ENCODE measurements at regions not wholly inside any gene's neighbourhood (a gene's known extent, or its start where the extent isn't known, plus 50 kb on each side); places are given as distances from the start of the nearest gene placed in this dataset.
"Not testable (repeated sequence)": the region's sequence is repeated elsewhere in the genome, so short reads cannot be mapped to it uniquely, and the experiment has no call there.

GRCh38 chr17:63019138-63019873 lies 53.3 kb downstream of the TANC2 start:
- no peak for DNase-seq

DNA sequence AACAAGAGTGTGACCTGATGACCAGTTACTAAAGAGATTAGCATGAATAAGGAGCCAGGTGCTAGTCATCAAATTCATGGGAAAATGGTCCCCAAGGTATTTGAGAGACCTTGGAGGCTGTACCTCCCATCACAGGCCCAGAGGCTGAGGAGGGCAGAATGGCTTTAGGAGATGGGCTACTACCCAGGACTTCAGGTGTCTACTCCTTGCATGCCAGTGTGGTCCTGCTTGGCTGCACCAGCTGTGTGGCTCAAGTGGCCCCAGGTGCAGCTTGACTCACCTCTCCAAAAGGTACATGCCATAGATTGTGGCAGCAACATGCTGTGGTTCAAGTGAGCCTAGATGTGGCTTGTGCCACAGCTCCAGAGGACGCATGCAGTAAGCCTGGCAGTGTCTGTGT lies 56.5 kb downstream of the TANC2 start:
- DNase-seq, result no peak

- no peak for DNase-seq
Observed at GRCh38 chr17:63023049-63023448, 57.0 kb downstream of the TANC2 start.

- DNase-seq, result no peak
Observed at GRCh38 chr17:63024201-63024600, 58.2 kb downstream of the TANC2 start.

DNA sequence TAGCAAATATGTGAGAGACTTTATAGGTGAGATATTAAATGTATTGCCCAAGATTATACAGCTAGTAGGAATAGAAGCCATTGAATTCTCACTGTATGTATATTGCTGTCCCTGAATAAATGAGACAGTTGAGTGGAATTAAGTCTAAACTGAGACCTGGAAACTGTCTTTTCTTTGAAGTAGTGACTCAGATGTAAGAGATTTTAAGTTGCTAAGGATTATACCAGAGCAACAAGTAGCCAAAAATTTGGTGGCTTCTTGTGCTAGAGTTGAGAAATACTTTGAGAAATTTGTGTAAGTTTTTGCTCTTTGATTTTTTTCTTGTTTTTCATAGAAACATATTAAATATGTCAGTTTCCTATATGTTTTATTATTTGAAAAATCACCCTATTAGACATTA lies 58.7 kb downstream of the TANC2 start:
- DNase-seq, result no peak

DNA sequence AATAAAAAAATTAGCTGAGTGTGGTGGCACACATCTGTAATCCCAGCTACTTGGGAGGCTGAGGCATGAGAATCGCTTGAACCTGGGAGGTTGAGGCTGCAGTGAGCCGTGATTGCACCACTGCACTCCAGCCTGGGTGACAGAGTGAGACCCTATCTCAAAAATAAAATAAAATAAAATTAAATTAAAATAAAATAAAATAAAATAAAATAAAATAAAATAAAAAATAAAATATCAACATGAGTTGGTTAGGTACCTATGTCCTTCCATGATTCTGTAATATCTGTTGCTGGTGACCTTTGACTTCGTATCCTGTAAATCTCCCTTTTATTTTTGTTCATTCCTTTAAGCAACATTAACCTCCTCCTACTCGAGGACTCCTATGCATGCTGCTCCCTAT lies 59.6 kb downstream of the TANC2 start:
- not testable (repeated sequence) for DNase-seq

DNA sequence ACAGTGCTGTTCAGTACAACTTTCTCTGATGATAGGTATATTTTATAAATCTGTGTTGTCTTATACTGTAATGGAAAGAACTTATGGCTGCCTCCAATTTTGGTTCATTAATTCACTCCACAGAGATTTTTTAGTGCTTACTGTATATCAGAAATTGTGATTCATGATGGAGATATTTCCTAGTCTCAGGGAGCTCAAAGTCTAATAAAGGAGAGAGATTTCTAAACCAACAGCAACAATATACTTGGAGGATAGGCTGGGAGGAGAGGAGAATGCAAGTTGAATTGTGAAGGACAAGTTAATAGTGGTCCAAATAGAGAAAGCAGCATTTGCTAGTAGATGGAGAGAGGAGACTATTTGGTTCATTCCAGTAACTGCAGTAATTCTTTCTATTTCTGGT lies 63.5 kb downstream of the TANC2 start:
- DNase-seq, result no peak

- no peak for DNase-seq
Observed at GRCh38 chr17:63032142-63032541, 66.1 kb downstream of the TANC2 start.

- no peak for DNase-seq
Observed at GRCh38 chr17:63033142-63033541, 67.1 kb downstream of the TANC2 start.

DNA sequence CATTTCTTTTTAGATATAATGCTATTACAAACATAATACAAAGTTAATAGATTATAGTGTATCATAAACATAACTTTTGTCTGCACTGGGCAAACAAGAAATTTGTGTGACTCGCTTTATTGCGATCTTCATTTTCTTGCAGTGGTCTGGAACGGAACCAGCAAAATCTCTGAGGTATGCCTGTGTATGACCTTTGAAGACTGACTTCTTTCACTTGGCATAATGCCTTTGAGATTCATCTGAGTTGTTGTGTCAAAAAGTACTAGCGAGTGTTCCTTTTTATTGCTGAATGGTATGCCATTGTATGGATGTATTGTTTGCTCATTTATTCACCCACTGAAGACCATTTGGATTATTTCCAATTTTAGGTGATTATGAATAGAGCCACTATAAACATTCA lies 69.2 kb downstream of the TANC2 start:
- no peak for DNase-seq

- no peak for DNase-seq
Observed at GRCh38 chr17:63035695-63036094, 69.7 kb downstream of the TANC2 start.

- DNase-seq, result no peak
Observed at GRCh38 chr17:63039342-63039741, 73.3 kb downstream of the TANC2 start.

- no peak for DNase-seq
Observed at GRCh38 chr17:63039899-63040602, 74.0 kb downstream of the TANC2 start.

DNA sequence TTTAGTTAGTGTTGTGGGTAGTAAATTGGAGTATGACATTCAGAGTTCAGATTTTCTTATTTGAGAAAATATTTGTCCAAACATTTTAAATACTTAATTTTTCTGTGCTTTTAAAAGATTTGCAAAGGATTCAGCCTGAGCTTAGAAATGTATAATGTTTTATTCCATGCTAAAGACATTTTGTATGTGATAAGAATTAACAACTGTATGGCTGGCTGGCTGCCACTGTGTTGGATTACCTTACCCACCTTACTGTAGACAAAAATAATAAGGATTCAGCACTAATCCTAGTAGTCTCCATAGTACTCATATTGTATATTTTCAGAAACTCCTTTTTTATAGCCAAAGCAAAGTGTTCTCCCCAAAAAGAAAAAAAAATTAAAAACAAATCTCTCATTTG lies 74.8 kb downstream of the TANC2 start:
- no peak for DNase-seq

DNA sequence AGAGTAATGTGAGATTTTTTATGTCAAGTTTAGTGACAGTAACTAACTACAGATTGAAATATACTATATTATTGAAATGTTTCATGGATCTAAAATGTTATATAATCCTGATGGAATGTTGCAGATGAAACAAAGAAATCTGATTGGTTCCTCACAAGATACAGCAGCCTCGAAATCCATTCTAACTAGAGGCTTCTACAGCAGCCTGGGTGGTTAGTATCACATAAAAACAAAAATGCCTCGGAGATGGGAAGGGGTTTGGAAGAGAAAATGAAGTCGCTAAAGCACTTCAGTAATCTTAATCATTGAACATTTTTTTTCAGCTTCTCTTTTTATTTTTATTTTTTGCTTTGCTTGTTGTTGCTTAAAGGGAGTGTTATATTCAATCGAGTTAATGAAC lies 75.2 kb downstream of the TANC2 start:
- DNase-seq, result no peak

GRCh38 chr17:63041722-63042121 lies 75.7 kb downstream of the TANC2 start:
- DNase-seq, result no peak

DNA sequence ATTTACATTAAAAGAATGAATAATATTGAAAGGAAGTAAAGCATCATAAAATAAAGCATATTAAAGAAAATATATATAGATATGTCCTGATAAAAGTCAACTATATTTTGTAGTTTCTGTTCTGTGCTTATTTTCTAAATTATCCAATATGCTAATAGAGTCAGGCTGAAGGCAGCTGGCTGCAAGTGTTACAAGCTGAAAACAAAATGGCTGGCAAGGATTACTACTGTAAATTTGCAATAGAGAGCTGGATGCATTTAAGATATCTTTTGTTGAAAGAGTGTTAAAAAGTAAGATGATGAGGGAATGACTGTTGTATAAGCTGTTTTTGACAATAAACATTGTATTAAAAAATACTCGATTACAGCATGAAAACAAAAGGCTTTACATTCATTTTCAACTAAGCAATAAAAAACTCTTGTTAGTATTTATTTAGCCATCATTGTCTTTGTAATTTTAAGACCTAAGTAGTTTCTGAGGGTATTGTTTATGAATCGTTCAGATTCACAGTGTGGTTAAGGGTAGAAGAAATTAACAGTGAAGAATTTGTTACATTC lies 76.3 kb downstream of the TANC2 start:
- DNase-seq, result no peak

- not testable (repeated sequence) for DNase-seq
Observed at GRCh38 chr17:63057560-63057959, 91.5 kb downstream of the TANC2 start.

- DNase-seq, result no peak
Observed at GRCh38 chr17:63066158-63066813, 100.3 kb downstream of the TANC2 start.

DNA sequence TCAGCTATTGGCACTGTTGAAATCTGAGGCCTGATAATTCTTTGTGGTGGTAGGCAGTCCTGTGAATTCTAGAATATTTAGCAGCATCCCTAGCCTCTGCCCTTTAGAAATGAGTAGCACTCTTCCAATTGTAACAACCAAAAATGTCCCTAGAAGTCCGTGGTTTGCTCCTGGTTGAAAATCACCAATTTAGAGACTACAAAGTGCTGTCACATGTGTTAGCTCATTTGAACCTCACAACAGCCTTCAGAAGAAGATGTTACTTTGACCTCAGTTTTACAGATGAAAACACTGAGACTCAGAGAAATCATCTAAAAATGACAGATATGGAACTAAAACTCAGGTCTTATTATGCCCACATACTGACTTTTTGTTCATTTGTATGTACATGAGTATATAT lies 103.2 kb downstream of the TANC2 start:
- DNase-seq, result no peak

- no peak for DNase-seq
Observed at GRCh38 chr17:63070031-63070430, 104.0 kb downstream of the TANC2 start.

DNA sequence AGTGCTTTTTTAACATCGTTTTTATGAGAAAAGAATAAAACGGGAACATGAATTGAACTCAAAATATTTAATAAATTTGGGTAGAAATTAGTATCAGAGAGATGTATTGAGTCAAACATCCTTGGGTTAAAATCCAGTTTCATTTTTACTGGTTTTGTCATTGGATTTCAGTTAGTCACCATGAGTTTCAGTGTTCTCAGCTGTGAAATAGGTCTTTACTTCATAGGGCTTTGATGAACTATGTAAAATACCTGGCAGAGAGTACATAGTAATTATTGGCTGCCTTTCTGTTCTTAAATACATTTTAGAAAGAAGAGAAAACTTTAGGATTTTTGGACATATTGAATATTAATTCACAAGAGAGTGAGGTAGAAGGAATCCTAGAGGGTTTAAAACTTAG lies 105.8 kb downstream of the TANC2 start:
- no peak for DNase-seq

GRCh38 chr17:63075969-63076368 lies 109.9 kb downstream of the TANC2 start:
- DNase-seq, result no peak

GRCh38 chr17:63078707-63079106 lies 112.7 kb downstream of the TANC2 start:
- DNase-seq, result no peak

Measured in NCI-H524 (cell line).